ENCODE measurements at regions not wholly inside any gene's neighbourhood (a gene's known extent, or its start where the extent isn't known, plus 50 kb on each side); places are given as distances from the start of the nearest gene placed in this dataset.
"Not testable (repeated sequence)": the region's sequence is repeated elsewhere in the genome, so short reads cannot be mapped to it uniquely, and the experiment has no call there.

GRCh38 chrX:123085311-123085940 lies 98.7 kb upstream of the GRIA3 start:
- DNase-seq (ENCODE audit: low spot score), result no peak
- Mint-ChIP-seq H3K4me3 (no peak overlapping the region), H3K36me3 (ENCODE audit: low read depth) (no peaks in the 10 kb centered on the region), H3K9me3 (no peaks in the 10 kb centered on the region), H3K27ac (no peak overlapping the region), H3K4me1 (ENCODE audit: low read depth) (no peaks in the 10 kb centered on the region), H3K27me3 (ENCODE audit: low read depth) (no peaks in the 10 kb centered on the region)

GRCh38 chrX:123086768-123087167 lies 97.3 kb upstream of the GRIA3 start:
- Mint-ChIP-seq H3K9me3 (no peaks in the 10 kb centered on the region), H3K27ac (no peak overlapping the region), H3K27me3 (ENCODE audit: low read depth) (no peaks in the 10 kb centered on the region), H3K4me1 (ENCODE audit: low read depth) (no peaks in the 10 kb centered on the region), H3K4me3 (no peak overlapping the region), H3K36me3 (ENCODE audit: low read depth) (no peaks in the 10 kb centered on the region)
- DNase-seq (ENCODE audit: low spot score), result no peak

GRCh38 chrX:123087326-123087725 lies 96.8 kb upstream of the GRIA3 start:
- H3K4me3 Mint-ChIP-seq, result no peak overlapping the region
- DNase-seq (ENCODE audit: low spot score), result no peak
- no peaks in the 10 kb centered on the region for H3K9me3 Mint-ChIP-seq
- H3K27ac Mint-ChIP-seq, result no peak overlapping the region
- H3K36me3 Mint-ChIP-seq (ENCODE audit: low read depth), result no peaks in the 10 kb centered on the region
- H3K27me3 Mint-ChIP-seq (ENCODE audit: low read depth), result no peaks in the 10 kb centered on the region
- H3K4me1 Mint-ChIP-seq (ENCODE audit: low read depth), result no peaks in the 10 kb centered on the region

- no peaks in the 10 kb centered on the region for H3K4me1 Mint-ChIP-seq (ENCODE audit: low read depth)
- H3K9me3 Mint-ChIP-seq, result no peaks in the 10 kb centered on the region
- H3K4me3 Mint-ChIP-seq, result no peak overlapping the region
- no peak overlapping the region for H3K27ac Mint-ChIP-seq
- H3K36me3 Mint-ChIP-seq (ENCODE audit: low read depth), result no peaks in the 10 kb centered on the region
- DNase-seq (ENCODE audit: low spot score), result no peak
- H3K27me3 Mint-ChIP-seq (ENCODE audit: low read depth), result no peaks in the 10 kb centered on the region
These were observed 95.7 kb upstream of the GRIA3 start for GRCh38 chrX:123088331-123088730.

- no peaks in the 10 kb centered on the region for H3K9me3 Mint-ChIP-seq
These were observed 95.1 kb upstream of the GRIA3 start for GRCh38 chrX:123088930-123089329.

GRCh38 chrX:123093792-123094191 lies 90.3 kb upstream of the GRIA3 start:
- DNase-seq (ENCODE audit: low spot score), result no peak
- Mint-ChIP-seq H3K36me3 (ENCODE audit: low read depth) (no peaks in the 10 kb centered on the region), H3K4me3 (no peak overlapping the region), H3K27me3 (ENCODE audit: low read depth) (no peaks in the 10 kb centered on the region), H3K9me3 (no peaks in the 10 kb centered on the region), H3K27ac (no peak overlapping the region), H3K4me1 (ENCODE audit: low read depth) (no peaks in the 10 kb centered on the region)

More at GRCh38 chrX:123088930-123089329, 95.1 kb upstream of the GRIA3 start:
- no peak overlapping the region for H3K4me3 Mint-ChIP-seq
- no peak overlapping the region for H3K27ac Mint-ChIP-seq
- no peaks in the 10 kb centered on the region for H3K4me1 Mint-ChIP-seq (ENCODE audit: low read depth)
- no peaks in the 10 kb centered on the region for H3K27me3 Mint-ChIP-seq (ENCODE audit: low read depth)
- no peaks in the 10 kb centered on the region for H3K36me3 Mint-ChIP-seq (ENCODE audit: low read depth)
- no peak for DNase-seq (ENCODE audit: low spot score)

- no peak for DNase-seq (ENCODE audit: low spot score)
- Mint-ChIP-seq H3K27ac (no peak overlapping the region), H3K27me3 (ENCODE audit: low read depth) (no peaks in the 10 kb centered on the region), H3K9me3 (no peaks in the 10 kb centered on the region), H3K4me3 (no peak overlapping the region), H3K4me1 (ENCODE audit: low read depth) (no peaks in the 10 kb centered on the region), H3K36me3 (ENCODE audit: low read depth) (no peaks in the 10 kb centered on the region)
These were observed 75.3 kb upstream of the GRIA3 start for GRCh38 chrX:123108513-123109427.

GRCh38 chrX:123121241-123121640 lies 62.8 kb upstream of the GRIA3 start:
- Mint-ChIP-seq H3K9me3 (no peaks in the 10 kb centered on the region), H3K27me3 (ENCODE audit: low read depth) (no peaks in the 10 kb centered on the region), H3K4me3 (no peak overlapping the region), H3K4me1 (ENCODE audit: low read depth) (no peaks in the 10 kb centered on the region), H3K36me3 (ENCODE audit: low read depth) (no peaks in the 10 kb centered on the region), H3K27ac (no peak overlapping the region)
- DNase-seq (ENCODE audit: low spot score), result no peak

GRCh38 chrX:123129805-123130204 lies 54.3 kb upstream of the GRIA3 start:
- not testable (repeated sequence) for H3K27me3 Mint-ChIP-seq (ENCODE audit: low read depth); H3K36me3 Mint-ChIP-seq (ENCODE audit: low read depth); H3K9me3 Mint-ChIP-seq; DNase-seq (ENCODE audit: low spot score); H3K4me1 Mint-ChIP-seq (ENCODE audit: low read depth); H3K27ac Mint-ChIP-seq; H3K4me3 Mint-ChIP-seq

Data from T-helper 2 cell treated with Interferon-gamma antibody and Interleukin-4, amounts not matched to agents 5 μg/mL and 100 μg/mL, for 36 hours (primary cell).